Memory B cell (primary cell): ENCODE measurements at regions not wholly inside any gene's neighbourhood (a gene's known extent, or its start where the extent isn't known, plus 50 kb on each side); places are given as distances from the start of the nearest gene placed in this dataset.

Source experiments
- ATAC-seq: fragments of 150-1000 bp; cut with Tn5 transposase; 2 replicates; pipeline ENCODE4 v1.10.0; 2021; ENCODE audit warnings: low read depth, mild to moderate bottlenecking, moderate library complexity
- DNase-seq, 2 donors: peaks; one replicate each; pipeline ENCODE4 v3.0.0; 2022; ENCODE audit warnings: low spot score in 2 of 2
- H3K27ac Mint-ChIP-seq: one replicate; pipeline ENCODE4 v1.8.0; 2022; ENCODE audit warnings: mild to moderate bottlenecking, moderate library complexity, mixed read lengths
- H3K27me3 Mint-ChIP-seq: one replicate; pipeline ENCODE4 v1.8.0; 2022; ENCODE audit warnings: mixed read lengths
- H3K36me3 Mint-ChIP-seq: one replicate; pipeline ENCODE4 v1.8.0; 2022; ENCODE audit warnings: mild to moderate bottlenecking, mixed read lengths
- H3K4me1 Mint-ChIP-seq: one replicate; pipeline ENCODE4 v1.8.0; 2022; ENCODE audit warnings: mixed read lengths
- H3K4me3 Mint-ChIP-seq: one replicate; pipeline ENCODE4 v1.8.0; 2022; ENCODE audit warnings: mild to moderate bottlenecking, moderate library complexity, mixed read lengths
- H3K9me3 Mint-ChIP-seq: one replicate; pipeline ENCODE4 v1.8.0; 2022; ENCODE audit warnings: mixed read lengths

DNA sequence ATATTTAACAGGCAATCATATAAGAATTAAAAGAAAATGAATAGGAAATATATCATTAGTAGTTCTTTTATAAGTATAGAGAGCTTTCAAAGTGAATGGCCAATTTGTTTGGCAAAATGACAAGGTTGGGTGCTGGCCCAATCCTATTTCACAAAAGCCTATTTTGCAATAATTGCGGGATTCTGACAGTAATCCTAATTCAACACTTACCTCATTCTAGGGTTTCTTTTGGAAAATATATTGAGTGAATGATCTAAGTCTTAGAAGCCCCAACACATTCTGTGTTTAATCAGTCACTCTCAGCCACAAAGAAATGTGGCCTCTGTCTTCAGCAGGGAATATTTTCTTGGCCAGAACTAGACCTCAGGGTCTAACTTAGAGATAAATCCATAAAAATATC lies 835.9 kb upstream of the ZNF608 start:
- H3K9me3 Mint-ChIP-seq, result peaks cover 2% of the 10 kb centered on the region
- no peak for DNase-seq
- H3K36me3 Mint-ChIP-seq, result no peaks in the 10 kb centered on the region
- no peak overlapping the region for H3K4me3 Mint-ChIP-seq
- no peak for ATAC-seq
- H3K27ac Mint-ChIP-seq, result no peak overlapping the region
- no peaks in the 10 kb centered on the region for H3K27me3 Mint-ChIP-seq
- no peaks in the 10 kb centered on the region for H3K4me1 Mint-ChIP-seq

- H3K36me3 Mint-ChIP-seq, result no peaks in the 10 kb centered on the region
- ATAC-seq, result no peak
- H3K27ac Mint-ChIP-seq, result no peak overlapping the region
- DNase-seq, result no peak
- H3K4me3 Mint-ChIP-seq, result no peak overlapping the region
- no peaks in the 10 kb centered on the region for H3K27me3 Mint-ChIP-seq
- H3K9me3 Mint-ChIP-seq, result peaks cover 2% of the 10 kb centered on the region
- no peaks in the 10 kb centered on the region for H3K4me1 Mint-ChIP-seq
Measured at GRCh38 chr5:125583321-125584139, 837.1 kb upstream of the ZNF608 start.

DNA sequence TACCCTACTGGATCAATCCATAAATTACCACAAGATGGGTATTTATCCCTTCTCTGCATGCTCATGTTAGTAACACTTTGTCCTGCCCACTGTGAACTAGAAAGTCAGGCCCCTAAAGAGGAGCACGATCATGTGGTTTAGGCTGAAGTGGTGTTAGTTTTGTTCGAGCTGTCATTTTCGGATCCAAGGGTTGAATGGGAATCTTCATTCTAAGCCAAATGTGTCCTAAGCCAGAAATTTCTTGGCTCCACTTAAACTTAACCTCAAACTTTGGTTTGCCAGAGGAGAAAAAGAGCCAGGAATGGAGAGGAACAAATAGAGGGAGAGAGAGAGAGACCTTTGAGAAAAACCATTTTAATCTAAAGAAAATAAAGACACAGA lies 837.7 kb upstream of the ZNF608 start:
- no peaks in the 10 kb centered on the region for H3K36me3 Mint-ChIP-seq
- H3K9me3 Mint-ChIP-seq, result peaks cover 2% of the 10 kb centered on the region

DNA sequence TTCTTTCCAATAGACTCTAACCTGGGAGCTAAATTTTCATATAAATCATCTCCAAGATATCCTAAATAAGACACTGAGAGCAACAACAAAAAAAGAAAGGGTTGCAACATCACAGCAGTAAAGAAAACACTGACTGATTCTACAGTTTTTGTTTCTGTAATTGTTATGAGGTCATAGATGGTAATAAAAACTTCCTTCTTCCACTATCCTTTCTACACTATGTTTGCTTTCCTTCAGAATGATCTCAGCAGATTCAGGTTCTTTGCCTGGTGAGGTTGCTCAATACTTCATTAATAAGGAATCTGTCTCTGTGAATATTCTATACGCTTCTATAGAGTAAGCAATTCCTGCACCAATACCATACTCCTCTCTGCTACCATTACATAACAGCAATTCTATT lies 835.6 kb upstream of the GRAMD2B start:
- no peak for DNase-seq
- ATAC-seq, result no peak
- H3K4me3 Mint-ChIP-seq, result no peak overlapping the region
- no peak overlapping the region for H3K27ac Mint-ChIP-seq
- peaks cover 2% of the 10 kb centered on the region for H3K9me3 Mint-ChIP-seq
- no peaks in the 10 kb centered on the region for H3K36me3 Mint-ChIP-seq
- H3K4me1 Mint-ChIP-seq, result no peaks in the 10 kb centered on the region
- no peaks in the 10 kb centered on the region for H3K27me3 Mint-ChIP-seq

More for the DNA sequence above, 837.7 kb upstream of the ZNF608 start:
- Mint-ChIP-seq H3K4me1 (no peaks in the 10 kb centered on the region), H3K27ac (no peak overlapping the region), H3K27me3 (no peaks in the 10 kb centered on the region), H3K4me3 (no peak overlapping the region)
- DNase-seq (no peak), ATAC-seq (no peak)

GRCh38 chr5:125592856-125593255 lies 830.4 kb upstream of the GRAMD2B start:
- H3K36me3 Mint-ChIP-seq, result no peaks in the 10 kb centered on the region
- no peak overlapping the region for H3K27ac Mint-ChIP-seq
- no peaks in the 10 kb centered on the region for H3K27me3 Mint-ChIP-seq
- DNase-seq (no peak), ATAC-seq (no peak)
- H3K9me3 Mint-ChIP-seq, result no peaks in the 10 kb centered on the region
- H3K4me1 Mint-ChIP-seq, result peaks cover 6% of the 10 kb centered on the region
- H3K4me3 Mint-ChIP-seq, result no peak overlapping the region

- Mint-ChIP-seq H3K9me3 (no peaks in the 10 kb centered on the region), H3K4me1 (peaks cover 6% of the 10 kb centered on the region), H3K36me3 (no peaks in the 10 kb centered on the region), H3K4me3 (no peak overlapping the region), H3K27me3 (no peaks in the 10 kb centered on the region), H3K27ac (no peak overlapping the region)
- DNase-seq (no peak), ATAC-seq (no peak)
Measured at GRCh38 chr5:125595095-125595494, 828.1 kb upstream of the GRAMD2B start.

- no peak overlapping the region for H3K27ac Mint-ChIP-seq
- H3K4me1 Mint-ChIP-seq, result peaks cover 6% of the 10 kb centered on the region
- ATAC-seq (no peak), DNase-seq (no peak)
- H3K9me3 Mint-ChIP-seq, result no peaks in the 10 kb centered on the region
- H3K36me3 Mint-ChIP-seq, result no peaks in the 10 kb centered on the region
- no peaks in the 10 kb centered on the region for H3K27me3 Mint-ChIP-seq
- H3K4me3 Mint-ChIP-seq, result no peak overlapping the region
Measured at GRCh38 chr5:125595845-125596244, 827.4 kb upstream of the GRAMD2B start.

GRCh38 chr5:125597338-125597737 lies 825.9 kb upstream of the GRAMD2B start:
- ATAC-seq (no peak), DNase-seq (no peak)
- H3K27me3 Mint-ChIP-seq, result no peaks in the 10 kb centered on the region
- H3K36me3 Mint-ChIP-seq, result no peaks in the 10 kb centered on the region
- H3K27ac Mint-ChIP-seq, result no peak overlapping the region
- no peaks in the 10 kb centered on the region for H3K9me3 Mint-ChIP-seq
- no peak overlapping the region for H3K4me3 Mint-ChIP-seq
- H3K4me1 Mint-ChIP-seq, result peaks cover 6% of the 10 kb centered on the region

DNA sequence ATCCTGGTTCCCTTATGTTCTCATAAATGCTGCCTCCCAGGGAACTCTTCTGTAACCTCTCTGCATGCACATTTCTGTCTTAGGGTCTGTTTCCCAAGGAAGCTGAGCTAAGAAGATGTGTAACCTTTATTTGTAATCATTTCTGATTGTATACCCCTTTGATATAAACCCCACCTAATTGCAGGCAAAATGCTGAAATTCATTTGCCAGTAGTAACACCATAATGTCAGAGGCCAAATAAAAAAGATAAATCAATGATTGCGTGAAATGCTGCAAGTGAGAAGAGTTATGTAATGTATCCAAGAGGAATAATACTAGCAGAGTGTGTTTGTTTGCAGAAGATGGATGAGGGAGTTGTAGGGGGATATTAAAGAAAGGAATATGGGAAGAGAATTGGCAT lies 822.6 kb upstream of the GRAMD2B start:
- Mint-ChIP-seq H3K36me3 (no peaks in the 10 kb centered on the region), H3K27me3 (no peaks in the 10 kb centered on the region)

DNA sequence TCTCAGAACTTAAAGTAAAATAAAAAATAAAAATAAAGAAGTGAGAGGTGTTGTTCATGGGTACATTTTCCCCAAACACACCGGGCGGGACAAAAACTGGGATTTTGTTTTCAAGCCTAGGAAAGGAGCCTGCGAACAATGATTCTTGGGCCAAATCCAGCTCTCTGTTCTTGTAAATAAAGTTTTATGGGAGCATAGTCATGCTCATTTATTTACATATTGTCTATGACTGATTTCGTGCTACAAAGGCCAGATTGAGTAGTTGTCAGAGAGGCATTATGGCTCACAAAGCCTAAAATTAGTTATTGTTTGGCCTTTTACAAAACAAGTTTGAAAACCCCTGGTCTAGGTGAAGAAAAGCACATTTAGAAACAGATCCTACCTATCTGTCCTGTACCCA lies 821.0 kb upstream of the GRAMD2B start:
- no peaks in the 10 kb centered on the region for H3K36me3 Mint-ChIP-seq
- H3K27me3 Mint-ChIP-seq, result no peaks in the 10 kb centered on the region
- no peak for DNase-seq
- ATAC-seq, result no peak
- no peaks in the 10 kb centered on the region for H3K9me3 Mint-ChIP-seq
- no peak overlapping the region for H3K4me3 Mint-ChIP-seq
- peaks cover 3% of the 10 kb centered on the region for H3K4me1 Mint-ChIP-seq
- H3K27ac Mint-ChIP-seq, result no peak overlapping the region

More for the DNA sequence above, 822.6 kb upstream of the GRAMD2B start:
- DNase-seq (no peak), ATAC-seq (no peak)
- H3K9me3 Mint-ChIP-seq, result no peaks in the 10 kb centered on the region
- H3K4me1 Mint-ChIP-seq, result no peaks in the 10 kb centered on the region
- no peak overlapping the region for H3K4me3 Mint-ChIP-seq
- no peak overlapping the region for H3K27ac Mint-ChIP-seq

DNA sequence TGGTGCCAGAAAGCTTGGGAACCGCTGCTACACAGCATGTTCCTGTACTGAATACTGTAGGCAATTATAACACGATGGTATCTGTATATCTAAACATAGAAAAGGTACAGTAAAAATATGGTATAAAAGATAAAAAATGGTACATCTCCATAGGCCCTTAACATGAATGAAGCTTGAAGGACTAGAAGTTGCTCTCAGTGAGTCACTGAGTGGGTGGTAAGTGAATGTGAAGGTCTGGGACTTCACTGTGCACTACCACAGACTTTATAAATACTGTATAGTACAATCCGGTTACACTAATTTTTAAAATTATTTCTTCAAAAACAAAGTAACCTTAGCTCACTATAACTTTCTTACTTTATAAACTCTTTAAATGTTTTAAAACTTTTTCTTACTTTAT lies 819.9 kb upstream of the GRAMD2B start:
- Mint-ChIP-seq H3K4me3 (no peak overlapping the region), H3K27ac (no peak overlapping the region), H3K9me3 (no peaks in the 10 kb centered on the region), H3K4me1 (peaks cover 3% of the 10 kb centered on the region), H3K27me3 (no peaks in the 10 kb centered on the region), H3K36me3 (no peaks in the 10 kb centered on the region)
- DNase-seq, result no peak
- no peak for ATAC-seq

GRCh38 chr5:125604104-125604503 lies 819.1 kb upstream of the GRAMD2B start:
- H3K27me3 Mint-ChIP-seq, result no peaks in the 10 kb centered on the region
- DNase-seq (no peak), ATAC-seq (no peak)
- no peaks in the 10 kb centered on the region for H3K36me3 Mint-ChIP-seq
- H3K4me1 Mint-ChIP-seq, result peaks cover 3% of the 10 kb centered on the region
- no peak overlapping the region for H3K4me3 Mint-ChIP-seq
- H3K9me3 Mint-ChIP-seq, result no peaks in the 10 kb centered on the region
- H3K27ac Mint-ChIP-seq, result no peak overlapping the region

DNA sequence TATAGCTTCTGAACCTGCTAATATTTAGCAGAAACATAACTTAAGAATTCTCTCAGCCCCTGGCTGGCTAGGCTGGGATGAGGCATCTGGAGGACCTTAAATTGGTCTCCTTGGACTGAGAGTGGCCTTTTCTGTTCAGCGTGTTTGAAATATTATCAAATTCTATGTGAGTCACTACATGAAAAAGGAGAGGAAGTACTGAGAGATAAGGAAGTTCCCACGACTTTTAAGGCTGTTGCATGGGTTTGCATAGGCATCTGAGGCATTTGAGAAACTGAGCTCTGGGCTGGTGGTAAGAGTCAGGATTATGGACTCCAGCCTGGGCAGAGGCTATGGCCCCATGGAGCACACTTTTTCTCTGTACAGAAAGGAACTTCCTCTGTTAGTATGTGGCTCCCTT lies 816.2 kb upstream of the GRAMD2B start:
- no peaks in the 10 kb centered on the region for H3K9me3 Mint-ChIP-seq
- no peak overlapping the region for H3K4me3 Mint-ChIP-seq
- no peak overlapping the region for H3K27ac Mint-ChIP-seq
- no peaks in the 10 kb centered on the region for H3K36me3 Mint-ChIP-seq
- H3K4me1 Mint-ChIP-seq, result peaks cover 3% of the 10 kb centered on the region
- ATAC-seq (no peak), DNase-seq (no peak)
- peaks cover 2% of the 10 kb centered on the region for H3K27me3 Mint-ChIP-seq

DNA sequence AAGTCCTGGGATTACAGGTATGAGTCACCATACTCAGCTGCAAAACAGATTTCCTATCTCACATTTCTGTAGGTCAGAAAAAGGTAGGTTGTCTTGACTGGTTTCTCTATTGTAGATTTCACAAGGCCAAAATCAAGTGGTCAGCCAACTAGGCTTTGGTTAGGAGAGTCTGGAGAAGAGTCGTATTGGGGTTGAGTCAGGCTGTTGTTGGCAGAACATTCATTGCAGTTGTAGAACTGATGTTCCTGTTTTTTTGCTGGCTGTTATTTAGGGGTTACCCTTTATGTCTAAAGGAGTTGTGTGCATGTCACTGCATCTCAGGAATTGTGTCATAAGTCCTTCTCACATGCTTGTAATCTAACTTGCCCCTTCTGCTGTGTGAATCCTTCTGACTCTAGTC lies 814.2 kb upstream of the GRAMD2B start:
- Mint-ChIP-seq H3K9me3 (no peaks in the 10 kb centered on the region), H3K4me3 (no peak overlapping the region), H3K36me3 (no peaks in the 10 kb centered on the region), H3K27me3 (peaks cover 2% of the 10 kb centered on the region), H3K4me1 (peaks cover 3% of the 10 kb centered on the region), H3K27ac (no peak overlapping the region)
- ATAC-seq (no peak), DNase-seq (no peak)

GRCh38 chr5:125610892-125611291 lies 812.3 kb upstream of the GRAMD2B start:
- no peak for DNase-seq
- Mint-ChIP-seq H3K27ac (no peak overlapping the region), H3K27me3 (peaks cover 2% of the 10 kb centered on the region), H3K9me3 (no peaks in the 10 kb centered on the region), H3K4me3 (no peak overlapping the region), H3K4me1 (peaks cover 3% of the 10 kb centered on the region), H3K36me3 (no peaks in the 10 kb centered on the region)
- ATAC-seq, result no peak
